ENCODE measurements at regions not wholly inside any gene's neighbourhood (a gene's known extent, or its start where the extent isn't known, plus 50 kb on each side); places are given as distances from the start of the nearest gene placed in this dataset.

- TF ChIP-seq EZH2 (optimal IDR thresholded peaks at IDR 0.05; ENCODE audit: low read depth, low read length) (no peak), EZH2phosphoT487 (IDR thresholded peaks at IDR 0.05; ENCODE audit: low read length) (no peak)
- TF ChIP-seq, protein P1, sequence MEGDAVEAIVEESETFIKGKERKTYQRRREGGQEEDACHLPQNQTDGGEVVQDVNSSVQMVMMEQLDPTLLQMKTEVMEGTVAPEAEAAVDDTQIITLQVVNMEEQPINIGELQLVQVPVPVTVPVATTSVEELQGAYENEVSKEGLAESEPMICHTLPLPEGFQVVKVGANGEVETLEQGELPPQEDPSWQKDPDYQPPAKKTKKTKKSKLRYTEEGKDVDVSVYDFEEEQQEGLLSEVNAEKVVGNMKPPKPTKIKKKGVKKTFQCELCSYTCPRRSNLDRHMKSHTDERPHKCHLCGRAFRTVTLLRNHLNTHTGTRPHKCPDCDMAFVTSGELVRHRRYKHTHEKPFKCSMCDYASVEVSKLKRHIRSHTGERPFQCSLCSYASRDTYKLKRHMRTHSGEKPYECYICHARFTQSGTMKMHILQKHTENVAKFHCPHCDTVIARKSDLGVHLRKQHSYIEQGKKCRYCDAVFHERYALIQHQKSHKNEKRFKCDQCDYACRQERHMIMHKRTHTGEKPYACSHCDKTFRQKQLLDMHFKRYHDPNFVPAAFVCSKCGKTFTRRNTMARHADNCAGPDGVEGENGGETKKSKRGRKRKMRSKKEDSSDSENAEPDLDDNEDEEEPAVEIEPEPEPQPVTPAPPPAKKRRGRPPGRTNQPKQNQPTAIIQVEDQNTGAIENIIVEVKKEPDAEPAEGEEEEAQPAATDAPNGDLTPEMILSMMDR (IDR thresholded peaks at IDR 0.05; ENCODE audit: low read length), result no peak
Measured at GRCh38 chr2:120662046-120662445, 73.6 kb upstream of the GLI2 start.

All from MM.1S (cell line).